ENCODE measurements at regions not wholly inside any gene's neighbourhood (a gene's known extent, or its start where the extent isn't known, plus 50 kb on each side); places are given as distances from the start of the nearest gene placed in this dataset.

GRCh38 chr3:40994611-40995010 is 204.7 kb upstream of the CTNNB1 start:
- DNase-seq (ENCODE audit: low read depth in 2 of 2) = no peak

DNA sequence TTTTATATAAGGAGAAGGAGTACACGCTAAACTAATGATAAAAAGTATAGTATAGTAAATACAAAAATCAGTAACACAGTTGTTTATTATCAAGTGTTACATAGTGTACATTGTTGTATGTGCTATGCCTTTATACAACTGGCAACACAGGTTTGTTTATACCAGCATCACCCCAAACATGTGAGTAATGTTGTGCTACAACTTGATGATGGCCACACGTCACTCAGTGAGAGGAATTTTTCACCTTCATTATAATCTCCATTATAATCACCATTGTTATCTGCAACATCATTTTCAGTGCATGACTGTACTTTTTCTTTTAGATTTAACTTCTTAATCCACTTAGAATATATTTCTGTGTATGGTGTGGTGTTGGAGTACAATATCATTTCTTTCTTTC is 204.0 kb upstream of the CTNNB1 start:
- DNase-seq (ENCODE audit: low read depth in 2 of 2) = no peak

DNA sequence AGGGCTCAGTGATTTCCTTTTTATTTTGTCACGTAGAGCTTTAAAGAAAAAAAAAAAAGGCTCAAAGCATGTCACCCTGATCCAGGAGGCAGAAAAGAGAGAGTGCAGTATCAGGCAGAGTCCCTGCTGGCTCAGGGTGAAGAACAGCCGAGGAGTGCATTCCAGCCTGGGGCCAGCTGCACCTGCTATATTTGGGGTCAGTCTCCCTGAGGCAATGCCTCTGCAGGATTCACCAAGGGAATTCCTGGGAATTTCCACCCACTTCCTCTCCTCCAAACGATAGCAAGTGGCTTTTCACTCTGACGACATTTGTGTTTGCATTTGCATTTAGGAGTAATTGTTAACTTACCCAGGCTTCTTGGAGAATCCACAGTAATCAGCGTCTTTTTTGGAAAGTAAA is 202.9 kb upstream of the CTNNB1 start:
- DNase-seq (ENCODE audit: low read depth in 2 of 2) = no peak

- no peak for DNase-seq (ENCODE audit: low read depth in 2 of 2)
These were observed 202.2 kb upstream of the CTNNB1 start for GRCh38 chr3:40996827-40997710.

DNA sequence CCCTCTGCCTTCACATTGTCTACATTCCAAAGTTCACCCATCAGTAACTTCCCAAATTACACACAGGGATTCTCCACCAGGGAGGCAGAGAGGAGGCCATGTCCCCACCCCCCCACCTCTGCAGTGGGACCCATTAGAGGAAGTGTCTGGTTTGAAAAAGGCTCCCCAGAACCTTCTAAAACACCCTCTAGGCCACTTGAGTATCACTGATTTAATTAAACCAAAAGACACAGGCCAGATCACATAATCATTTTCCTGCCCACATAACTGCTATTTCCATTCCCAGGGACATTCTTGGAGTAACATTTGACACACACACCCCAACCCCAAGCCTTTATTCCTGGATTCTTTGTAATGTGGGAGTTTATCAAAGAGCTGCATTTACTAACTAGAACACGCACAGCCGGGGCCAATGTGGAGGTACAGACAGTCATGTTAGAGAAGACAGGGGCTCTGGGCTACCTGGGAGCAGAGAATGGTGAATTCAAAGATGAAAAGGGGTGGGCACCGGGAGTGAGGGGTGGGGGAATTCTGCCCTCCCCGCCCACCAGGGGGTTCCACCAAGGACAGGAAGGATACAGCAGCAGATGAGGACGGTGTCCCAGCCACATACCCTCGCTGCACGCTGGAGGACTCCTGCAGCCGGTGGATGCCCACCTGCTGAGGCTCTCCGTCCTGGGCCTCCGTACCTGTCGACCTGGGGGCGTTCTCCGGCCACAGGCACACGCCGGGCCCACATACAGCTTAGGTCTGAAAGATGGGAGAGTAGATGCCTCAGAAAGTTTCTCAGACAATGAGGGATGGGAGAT is 201.4 kb upstream of the CTNNB1 start:
- no peak for DNase-seq (ENCODE audit: low read depth in 2 of 2)

DNA sequence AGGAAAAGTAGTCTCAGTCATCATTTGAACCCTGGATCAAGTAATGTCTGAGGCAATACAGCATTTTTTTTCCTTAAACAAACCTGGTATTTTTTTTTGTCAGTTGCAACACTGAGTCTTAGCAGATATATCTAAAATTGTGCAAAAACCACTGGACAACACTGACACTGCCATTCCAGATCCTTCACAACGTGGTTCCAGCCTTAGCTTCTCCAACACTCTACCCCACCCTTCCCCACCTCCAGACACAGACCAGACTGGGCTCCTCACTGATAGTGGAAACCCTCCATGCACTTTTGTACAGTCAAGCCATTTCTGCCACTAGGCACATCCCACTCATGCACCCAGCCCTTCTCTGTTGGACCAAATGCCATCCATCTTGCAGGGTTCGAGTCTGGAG is 199.6 kb upstream of the CTNNB1 start:
- no peak for DNase-seq (ENCODE audit: low read depth in 2 of 2)

GRCh38 chr3:41000471-41000870 is 198.8 kb upstream of the CTNNB1 start:
- DNase-seq (ENCODE audit: low read depth in 2 of 2) = no peak

DNA sequence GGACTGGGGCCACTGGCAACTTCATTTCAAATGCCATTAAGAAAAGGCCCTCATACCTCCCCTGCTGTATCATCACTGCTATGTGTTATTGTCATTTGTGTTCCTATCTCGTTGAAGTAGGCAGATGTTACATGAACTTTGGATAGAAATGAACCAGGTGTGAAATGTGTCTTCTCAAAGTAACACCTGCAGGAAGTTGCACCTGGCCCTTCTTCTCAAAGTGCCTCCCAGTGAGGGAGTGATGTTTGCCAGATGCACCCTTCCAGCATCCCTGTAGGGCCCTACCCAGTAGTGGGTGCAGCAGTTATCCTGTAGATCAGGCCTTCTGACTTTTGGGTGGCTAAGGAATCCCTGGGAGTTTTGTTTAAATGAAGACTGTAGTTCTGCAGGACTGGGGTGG is 197.7 kb upstream of the CTNNB1 start:
- no peak for DNase-seq (ENCODE audit: low read depth in 2 of 2)

GRCh38 chr3:41002104-41002503 is 197.2 kb upstream of the CTNNB1 start:
- no peak for DNase-seq (ENCODE audit: low read depth in 2 of 2)

DNA sequence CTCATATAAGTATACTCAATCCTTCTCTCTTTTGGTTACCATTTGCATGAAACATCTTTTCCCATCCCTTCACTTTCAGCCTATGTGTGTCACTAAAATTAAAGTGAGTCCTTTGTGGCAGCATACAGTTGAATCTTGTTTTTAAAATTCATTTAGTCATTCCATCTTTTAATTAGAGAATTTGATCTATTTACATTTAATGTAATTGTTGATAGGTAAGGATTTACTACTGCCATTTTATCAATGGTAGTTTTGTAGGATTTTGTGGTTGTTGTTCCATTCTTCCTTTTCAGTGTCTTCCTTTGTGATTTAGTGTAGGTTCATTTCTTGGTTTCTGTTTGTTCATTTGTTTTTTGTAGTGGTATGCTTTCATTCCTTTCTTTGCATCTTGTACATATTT is 191.9 kb upstream of the CTNNB1 start:
- no peak for DNase-seq (ENCODE audit: low read depth in 2 of 2)

DNA sequence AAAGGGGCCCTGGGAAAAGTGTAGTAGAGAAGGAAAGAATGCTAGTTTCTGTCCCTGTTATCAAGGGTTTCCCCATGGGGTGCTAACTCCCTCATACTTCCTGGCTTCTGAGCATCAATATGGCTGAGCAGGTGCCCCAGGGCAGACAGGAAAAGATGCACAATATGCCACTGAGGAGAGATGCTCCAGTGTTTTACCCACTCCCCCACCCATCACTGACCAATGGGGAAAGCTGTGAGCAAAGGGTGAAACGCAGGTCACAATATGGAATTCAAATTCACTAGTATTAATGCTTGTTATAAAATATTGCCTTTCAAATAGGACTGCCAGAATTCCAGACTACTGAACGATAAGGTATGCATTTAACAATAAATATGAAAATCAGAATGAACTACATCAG is 187.5 kb upstream of the CTNNB1 start:
- DNase-seq (ENCODE audit: low read depth in 2 of 2) = no peak

DNA sequence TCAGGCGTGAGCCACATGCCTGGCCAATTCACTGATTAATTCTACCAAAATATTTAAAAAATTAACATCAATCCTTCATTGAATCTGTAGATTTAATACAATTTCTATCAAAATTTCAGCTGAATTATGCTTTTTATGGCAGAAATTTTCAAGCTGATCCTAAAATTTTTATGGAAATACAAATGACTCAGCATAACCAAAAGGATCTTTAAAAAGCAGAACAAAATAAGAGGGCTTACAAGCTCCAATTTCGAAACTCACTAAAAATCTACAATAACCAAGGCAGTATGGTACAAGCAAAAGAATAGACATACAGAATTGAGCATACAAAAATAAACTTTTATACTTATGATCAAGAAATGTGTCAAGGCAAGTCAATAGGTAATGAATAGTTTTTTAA is 180.4 kb upstream of the CTNNB1 start:
- no peak for DNase-seq (ENCODE audit: low read depth in 2 of 2)

DNA sequence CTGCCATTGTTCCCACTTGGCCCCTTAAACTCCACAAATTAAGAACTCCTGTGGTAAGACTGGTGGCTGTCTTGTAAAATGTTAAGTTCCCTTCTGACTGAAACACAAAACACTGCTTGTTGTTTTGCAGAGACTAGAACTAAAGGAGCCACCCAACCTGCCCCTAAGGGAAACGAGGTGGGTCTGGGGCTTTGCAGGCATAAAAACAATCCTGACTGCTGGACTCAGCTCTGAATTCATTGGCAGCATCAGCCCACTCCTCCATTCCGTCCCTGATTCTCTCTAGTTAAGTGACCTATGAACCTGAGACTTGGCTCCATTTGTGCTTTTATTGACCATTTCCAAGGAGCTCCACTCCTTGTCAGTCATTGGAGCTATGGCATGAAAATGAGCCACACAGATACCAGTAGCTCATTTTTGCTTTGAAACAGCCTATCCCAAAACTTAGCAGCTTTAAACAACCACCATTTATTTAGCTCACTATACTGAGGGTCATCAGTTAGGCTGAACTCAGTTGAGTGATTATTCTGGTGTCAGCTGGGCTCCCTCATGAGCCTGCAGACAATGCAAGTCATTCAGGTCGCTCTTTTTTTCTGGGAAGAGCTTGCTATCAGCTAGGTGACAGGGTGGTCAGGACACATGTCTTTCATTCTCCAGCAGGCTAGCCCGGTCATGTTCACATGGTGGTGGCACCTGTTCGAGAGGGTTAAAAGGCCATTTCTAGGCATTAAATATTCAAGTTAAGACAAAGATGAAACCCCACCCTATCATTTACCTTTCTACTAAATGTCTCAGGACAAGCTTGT is 175.1 kb upstream of the CTNNB1 start:
- DNase-seq (ENCODE audit: low read depth in 2 of 2) = no peak

DNA sequence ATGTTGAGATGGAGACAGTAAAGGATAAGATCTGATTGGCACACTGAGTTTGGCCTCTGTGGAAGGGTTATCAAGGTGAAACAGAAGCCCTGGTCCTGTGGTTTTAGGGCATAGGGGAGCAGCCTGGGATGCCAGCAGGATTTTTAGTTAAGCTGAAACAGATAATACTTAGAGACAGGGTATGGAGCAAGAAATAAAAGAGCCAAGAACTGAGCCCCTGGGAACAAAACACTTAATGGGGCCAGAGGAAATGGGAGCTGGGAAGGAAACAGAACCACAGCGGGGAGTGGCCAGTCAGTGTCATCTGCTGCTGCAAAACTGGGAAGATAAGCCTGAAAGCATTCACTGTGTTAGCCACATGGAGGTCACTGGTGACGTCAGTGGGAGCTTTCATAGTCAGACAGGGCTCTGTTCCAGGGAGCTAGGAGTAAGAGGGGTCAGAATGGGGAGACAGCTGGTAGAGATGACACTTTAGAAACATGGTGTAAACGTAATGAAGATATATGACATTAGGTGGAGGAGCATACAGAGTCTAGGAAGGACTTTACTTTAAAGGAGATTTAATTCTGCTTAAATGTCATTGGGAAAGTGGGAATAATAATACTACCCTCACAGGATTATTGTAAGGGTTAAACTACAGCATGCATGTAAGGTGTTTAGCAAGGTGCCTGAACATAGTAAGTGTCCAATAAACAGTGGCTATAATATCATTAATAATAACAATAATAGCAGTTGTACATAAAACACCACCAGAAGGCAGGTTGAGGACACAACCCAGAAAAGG is 172.7 kb upstream of the CTNNB1 start:
- no peak for DNase-seq (ENCODE audit: low read depth in 2 of 2)

GRCh38 chr3:41029356-41029755 is 169.9 kb upstream of the CTNNB1 start:
- DNase-seq (ENCODE audit: low read depth in 2 of 2) = no peak

DNA sequence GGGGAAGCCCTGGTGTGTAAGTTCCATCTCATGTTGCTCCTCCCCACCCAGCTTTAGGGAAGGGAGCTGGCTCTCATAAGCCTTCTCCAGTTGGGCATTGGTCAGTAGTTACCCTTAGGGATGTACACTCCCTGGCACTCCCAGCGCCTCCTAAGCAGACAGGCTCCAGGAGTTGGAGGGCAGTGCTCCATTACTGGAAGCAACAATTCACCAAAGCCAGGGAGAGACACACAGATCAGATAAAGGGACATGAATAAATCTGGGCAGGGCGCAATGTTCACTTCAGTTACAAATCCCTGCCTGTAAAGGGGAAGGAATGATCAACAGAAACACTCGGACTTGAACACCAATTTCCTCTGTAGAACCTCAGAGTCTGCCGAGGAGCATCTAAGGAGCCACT is 169.1 kb upstream of the CTNNB1 start:
- no peak for DNase-seq (ENCODE audit: low read depth in 2 of 2)

DNA sequence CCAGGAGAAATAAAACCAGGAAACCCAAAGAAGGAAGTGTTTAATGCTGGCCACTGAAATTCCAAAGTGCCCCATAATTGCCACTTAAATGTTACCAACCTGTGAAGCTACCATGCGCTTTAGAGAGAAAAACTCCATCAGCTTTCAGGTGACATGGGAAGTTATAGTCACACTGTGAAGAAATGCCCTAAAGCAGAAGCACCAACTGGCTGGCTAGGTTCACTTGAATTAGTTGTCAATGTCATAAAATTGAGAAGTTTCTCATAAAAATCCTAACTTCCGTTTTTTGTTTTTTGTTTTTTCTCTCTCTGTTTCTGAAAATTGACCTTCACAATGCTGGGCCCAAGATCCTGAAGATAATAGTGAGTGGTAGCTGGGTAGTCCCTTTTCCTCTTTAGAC is 167.9 kb upstream of the CTNNB1 start:
- no peak for DNase-seq (ENCODE audit: low read depth in 2 of 2)

DNA sequence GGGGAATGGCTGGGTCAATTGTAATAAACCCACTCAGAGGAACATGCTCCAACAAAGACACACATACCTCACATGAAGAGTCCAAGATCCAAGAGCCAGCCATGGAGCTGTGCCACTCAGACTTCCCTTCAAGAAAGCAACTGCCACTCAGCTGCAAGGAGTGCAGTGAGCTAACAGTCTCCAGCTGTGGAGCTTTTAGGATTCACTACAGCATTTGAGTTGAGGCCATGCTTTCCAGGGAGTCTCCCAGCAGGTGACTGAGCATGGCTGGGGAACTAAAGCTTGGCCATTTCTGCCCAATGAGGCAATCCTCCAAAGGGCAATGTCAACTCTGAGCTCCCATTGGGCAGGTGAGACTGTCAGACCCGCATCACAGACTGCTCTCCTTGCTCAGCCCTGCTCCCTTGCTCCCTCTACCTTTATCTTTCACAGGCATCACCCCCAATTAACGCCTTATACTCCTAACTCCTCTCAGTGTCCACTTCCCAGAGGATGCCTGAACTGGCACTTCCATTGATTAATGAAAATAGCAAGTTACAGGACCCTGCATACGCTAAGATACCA is 165.3 kb upstream of the CTNNB1 start:
- DNase-seq (ENCODE audit: low read depth in 2 of 2) = no peak

GRCh38 chr3:41035456-41036022 is 163.8 kb upstream of the CTNNB1 start:
- DNase-seq (ENCODE audit: low read depth in 2 of 2) = no peak

DNA sequence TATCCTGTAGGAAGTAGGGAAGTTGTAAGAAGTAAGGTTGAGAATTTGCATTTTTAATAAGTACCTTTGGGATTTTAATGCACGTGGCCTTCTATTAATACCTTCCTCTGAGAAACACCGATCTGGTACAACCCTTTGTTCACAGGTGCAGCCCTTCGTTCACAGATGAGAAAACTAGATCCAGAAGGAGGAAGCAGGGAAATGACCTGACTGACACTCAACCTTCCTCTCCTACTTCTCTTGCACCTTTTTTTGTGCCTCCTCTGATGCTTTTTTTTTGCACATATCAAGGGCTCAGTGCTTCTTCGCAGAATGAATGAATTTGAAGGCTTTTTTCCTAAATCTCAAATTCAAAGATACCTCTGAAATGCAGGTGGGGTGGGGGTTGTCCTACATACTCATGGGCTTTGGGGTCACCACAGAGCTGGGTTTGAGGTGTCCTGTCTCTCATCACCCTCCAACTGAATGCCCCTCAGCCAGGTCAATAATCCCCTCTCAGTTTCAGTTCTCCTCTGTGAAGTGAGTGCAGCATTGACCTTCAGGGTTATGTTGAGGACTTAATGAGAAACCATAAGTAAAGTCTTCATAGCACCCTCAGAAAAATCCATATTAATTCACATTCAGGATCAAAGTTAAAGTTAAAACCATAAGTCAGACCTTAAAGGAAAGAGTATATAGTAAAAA is 161.5 kb upstream of the CTNNB1 start:
- no peak for DNase-seq (ENCODE audit: low read depth in 2 of 2)
